ENCODE measurements at regions not wholly inside any gene's neighbourhood (a gene's known extent, or its start where the extent isn't known, plus 50 kb on each side); places are given as distances from the start of the nearest gene placed in this dataset.

- no peak for DNase-seq
Measured at GRCh38 chr2:8565399-8566154, 116.3 kb upstream of the ID2 start.

- no peak for DNase-seq
Measured at GRCh38 chr2:8566155-8566670, 115.6 kb upstream of the ID2 start.

- DNase-seq: no peak
Measured at GRCh38 chr2:8566774-8567468, 114.9 kb upstream of the ID2 start.

GRCh38 chr2:8567469-8568260 is 114.2 kb upstream of the ID2 start:
- no peak for DNase-seq

GRCh38 chr2:8568543-8569302 is 113.1 kb upstream of the ID2 start:
- DNase-seq: no peak

DNA sequence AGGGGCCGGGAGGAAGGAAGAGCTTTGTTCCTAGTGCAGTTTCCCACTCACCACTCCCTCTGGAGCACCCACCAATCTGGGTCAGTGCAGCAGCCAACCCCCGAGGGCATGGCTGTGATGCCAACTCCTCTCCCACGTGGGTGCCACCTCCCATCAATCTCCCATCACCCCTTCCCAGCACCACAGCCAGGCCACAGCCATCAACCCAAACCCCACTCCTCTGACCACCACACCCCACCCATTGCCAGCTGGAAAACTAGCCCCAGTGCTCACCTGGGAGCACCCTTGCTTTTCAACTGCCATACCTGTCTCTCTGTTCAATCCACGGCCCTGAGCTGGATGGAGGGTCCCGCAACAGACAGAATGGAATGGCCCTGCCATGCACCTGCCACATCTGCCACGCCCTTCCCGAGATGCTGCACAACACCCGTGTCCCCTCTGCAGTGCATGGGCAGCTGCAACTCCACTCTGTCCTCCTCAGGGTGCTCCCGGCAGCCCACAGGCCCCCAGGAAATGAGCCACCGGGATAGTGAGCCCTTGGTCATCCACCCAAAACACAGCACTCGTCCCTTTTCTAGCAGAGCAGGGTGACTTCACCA is 112.4 kb upstream of the ID2 start:
- DNase-seq: no peak

GRCh38 chr2:8570637-8571036 is 111.2 kb upstream of the ID2 start:
- no peak for DNase-seq

- DNase-seq: no peak
Measured at GRCh38 chr2:8571301-8571791, 110.5 kb upstream of the ID2 start.

DNA sequence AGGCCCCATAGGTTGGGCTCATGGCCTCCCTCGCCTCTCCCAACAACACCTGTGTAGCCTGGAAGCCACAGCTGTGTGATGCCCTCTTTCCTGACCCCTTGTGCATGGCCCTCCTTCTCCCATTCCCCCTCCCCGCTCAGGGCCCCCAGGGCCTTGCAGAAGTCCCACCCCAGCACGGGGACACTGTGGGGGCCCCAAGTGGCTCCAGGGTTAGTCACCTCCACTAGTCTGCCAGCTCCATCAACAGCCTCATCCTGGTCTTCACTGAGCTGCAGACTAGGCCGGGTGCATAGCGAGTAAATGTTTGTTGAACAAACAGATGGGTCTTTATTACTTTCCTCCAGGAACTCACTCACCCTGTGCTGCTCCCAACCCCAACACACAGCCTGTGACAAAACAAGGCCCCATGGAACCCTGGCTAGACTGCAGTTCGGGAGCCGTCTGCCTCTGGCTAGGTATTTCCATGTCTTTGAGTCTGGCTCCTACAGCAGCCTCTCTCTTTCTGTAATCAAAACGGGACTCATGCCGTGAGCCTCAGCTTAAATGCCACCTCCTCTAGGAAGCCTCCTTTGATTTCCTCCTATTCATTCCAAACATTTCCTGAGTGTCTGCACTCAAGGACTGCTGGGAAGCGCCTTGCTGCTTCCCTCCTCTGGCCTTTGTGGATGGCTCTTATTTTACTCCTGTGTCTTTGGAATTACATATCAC is 109.9 kb upstream of the ID2 start:
- DNase-seq: no peak

DNA sequence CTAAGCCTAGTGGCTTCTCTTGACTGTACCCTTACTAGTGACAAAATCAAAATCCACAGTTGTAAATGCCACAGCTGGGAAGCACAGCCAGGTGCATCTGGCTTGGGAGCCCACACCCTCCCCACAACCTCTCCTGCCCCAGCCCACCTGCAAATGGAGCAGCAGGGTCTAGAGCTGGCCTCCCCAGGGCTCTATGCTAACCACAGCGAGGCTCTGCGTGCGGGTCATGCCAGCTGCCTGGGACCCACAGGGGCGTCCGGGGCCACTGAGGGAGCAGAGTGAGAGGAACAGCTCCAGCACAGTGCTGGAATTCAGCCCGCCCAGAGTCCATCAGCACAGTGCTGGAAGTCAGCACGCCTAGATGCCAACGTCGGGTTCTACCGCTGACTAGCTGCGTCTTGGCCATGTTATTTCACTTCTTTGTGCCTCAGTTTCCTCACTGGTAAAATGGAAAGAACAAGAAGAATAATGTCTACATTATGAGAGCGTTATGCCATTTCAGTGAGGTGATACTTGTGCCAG is 109.1 kb upstream of the ID2 start:
- DNase-seq: no peak

GRCh38 chr2:8573234-8573941 is 108.5 kb upstream of the ID2 start:
- no peak for DNase-seq

- no peak for DNase-seq
Measured at GRCh38 chr2:8573942-8574195, 108.0 kb upstream of the ID2 start.

- DNase-seq: no peak
Measured at GRCh38 chr2:8574196-8575037, 107.4 kb upstream of the ID2 start.

DNA sequence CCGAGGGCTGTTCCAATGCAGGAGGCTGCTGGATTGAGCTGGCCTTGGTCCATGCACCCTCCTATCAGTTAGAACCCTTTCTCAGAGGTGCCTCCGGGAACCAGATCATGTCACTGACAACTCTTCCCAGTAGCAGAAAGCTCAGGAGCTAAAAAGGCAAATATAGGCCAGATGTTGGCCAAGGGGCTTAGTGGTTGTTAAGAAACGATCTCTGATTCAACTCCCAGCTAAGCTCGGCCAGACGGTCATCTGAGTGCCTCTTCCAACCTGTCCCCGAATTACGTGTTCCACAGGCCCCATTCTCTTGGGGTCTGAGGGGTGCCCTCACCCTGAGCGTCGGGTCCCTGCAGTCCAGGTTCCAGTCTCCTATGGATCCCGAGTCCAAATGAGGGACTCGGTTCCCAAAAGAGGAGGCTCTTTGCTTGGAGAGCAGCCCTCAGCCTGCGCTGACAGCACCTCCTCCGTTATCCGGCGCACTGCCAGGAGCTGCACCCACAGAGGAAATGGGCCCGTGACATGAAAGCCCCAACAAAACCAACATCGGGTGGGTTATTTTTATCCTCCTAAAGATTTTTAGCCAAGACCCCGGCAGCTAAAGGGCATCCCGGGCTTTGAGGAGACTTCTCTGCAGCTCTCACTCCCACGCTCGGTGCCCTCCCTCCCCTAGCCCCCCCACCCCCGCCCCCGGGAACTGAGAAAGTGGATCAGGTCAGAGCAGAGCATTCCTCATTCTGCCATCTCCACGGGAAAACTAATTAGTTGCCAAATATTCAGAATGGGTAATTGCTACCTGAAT is 106.6 kb upstream of the ID2 start:
- DNase-seq: no peak

DNA sequence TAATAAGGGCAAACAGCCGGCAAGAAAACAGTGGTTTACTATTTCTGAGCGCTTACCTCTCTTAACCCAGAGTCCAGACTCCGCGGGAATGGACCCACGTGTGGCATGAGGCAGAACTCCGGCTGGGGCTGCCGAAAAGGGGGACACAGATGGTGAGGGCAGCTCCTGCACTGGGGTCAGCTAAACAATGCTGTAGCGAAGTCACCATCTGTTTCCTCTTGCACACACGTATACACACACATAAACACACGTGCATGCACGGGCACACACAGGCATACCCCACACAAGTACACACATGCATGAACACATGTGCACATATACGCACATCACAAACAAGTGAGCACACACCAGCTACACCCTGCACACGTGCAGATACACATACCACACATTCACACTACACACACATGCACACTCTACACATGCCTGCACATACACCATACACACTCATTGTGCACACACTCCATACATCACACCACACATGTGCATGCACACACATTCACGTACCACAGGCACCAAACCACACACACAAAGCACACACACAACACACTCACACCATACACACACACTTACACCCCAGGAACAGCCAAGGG is 105.9 kb upstream of the ID2 start:
- DNase-seq: no peak

- DNase-seq: no peak
Measured at GRCh38 chr2:8576525-8577167, 105.2 kb upstream of the ID2 start.

GRCh38 chr2:8577573-8577972 is 104.3 kb upstream of the ID2 start:
- no peak for DNase-seq
